ENCODE measurements at regions not wholly inside any gene's neighbourhood (a gene's known extent, or its start where the extent isn't known, plus 50 kb on each side); places are given as distances from the start of the nearest gene placed in this dataset.

DNA sequence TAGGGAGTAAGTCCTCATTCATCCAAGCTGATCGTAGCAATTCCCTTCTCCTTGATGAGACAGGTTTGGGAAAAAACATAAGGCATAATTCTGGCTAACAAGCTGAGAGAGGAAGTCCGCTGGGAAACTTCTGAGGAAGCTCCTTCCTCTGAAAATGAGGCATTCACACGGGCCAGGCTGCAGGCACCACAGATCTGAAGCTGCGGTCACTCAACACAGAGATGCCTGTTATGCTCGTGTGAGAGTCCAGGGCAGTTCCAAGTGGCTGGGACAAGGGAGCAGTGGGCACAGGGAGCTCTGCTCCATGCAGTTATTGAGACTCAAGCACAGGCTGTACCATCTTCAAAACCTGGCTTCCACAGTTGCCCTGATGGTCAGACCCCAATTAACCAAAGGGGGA, 200.9 kb upstream of the ID2 start:
- 65% methylated on average over 5 of the region's 5 CpGs for WGBS
- Histone ChIP-seq H3K4me1 (ENCODE audit: control insufficient read depth in 4 of 4, insufficient read depth in 4 of 4, low read length in 3 of 4) (peaks cover 9 to 27% (median 17%) of the 10 kb centered on the region in 4 donors), H3K9ac (ENCODE audit: low read depth in 1 of 2, low read length in 2 of 2) (no peak overlapping the region), H3K4me3 (ENCODE audit: low read depth in 1 of 3, low read length in 3 of 3) (no peak overlapping the region), H3K36me3 (ENCODE audit: control insufficient read depth in 4 of 4, insufficient read depth in 3 of 4, low read depth in 1 of 4, low read length in 3 of 4) (no peaks in the 10 kb centered on the region), H3K27me3 (ENCODE audit: control insufficient read depth in 4 of 4, insufficient read depth in 4 of 4, low read length in 3 of 4) (no peaks in the 10 kb centered on the region), H3K27ac (ENCODE audit: low read depth in 1 of 2, low read length in 2 of 2) (no peak overlapping the region), H3K9me3 (ENCODE audit: control insufficient read depth in 4 of 4, low read length in 3 of 4) (no peaks in the 10 kb centered on the region)
- TF ChIP-seq, protein P1, sequence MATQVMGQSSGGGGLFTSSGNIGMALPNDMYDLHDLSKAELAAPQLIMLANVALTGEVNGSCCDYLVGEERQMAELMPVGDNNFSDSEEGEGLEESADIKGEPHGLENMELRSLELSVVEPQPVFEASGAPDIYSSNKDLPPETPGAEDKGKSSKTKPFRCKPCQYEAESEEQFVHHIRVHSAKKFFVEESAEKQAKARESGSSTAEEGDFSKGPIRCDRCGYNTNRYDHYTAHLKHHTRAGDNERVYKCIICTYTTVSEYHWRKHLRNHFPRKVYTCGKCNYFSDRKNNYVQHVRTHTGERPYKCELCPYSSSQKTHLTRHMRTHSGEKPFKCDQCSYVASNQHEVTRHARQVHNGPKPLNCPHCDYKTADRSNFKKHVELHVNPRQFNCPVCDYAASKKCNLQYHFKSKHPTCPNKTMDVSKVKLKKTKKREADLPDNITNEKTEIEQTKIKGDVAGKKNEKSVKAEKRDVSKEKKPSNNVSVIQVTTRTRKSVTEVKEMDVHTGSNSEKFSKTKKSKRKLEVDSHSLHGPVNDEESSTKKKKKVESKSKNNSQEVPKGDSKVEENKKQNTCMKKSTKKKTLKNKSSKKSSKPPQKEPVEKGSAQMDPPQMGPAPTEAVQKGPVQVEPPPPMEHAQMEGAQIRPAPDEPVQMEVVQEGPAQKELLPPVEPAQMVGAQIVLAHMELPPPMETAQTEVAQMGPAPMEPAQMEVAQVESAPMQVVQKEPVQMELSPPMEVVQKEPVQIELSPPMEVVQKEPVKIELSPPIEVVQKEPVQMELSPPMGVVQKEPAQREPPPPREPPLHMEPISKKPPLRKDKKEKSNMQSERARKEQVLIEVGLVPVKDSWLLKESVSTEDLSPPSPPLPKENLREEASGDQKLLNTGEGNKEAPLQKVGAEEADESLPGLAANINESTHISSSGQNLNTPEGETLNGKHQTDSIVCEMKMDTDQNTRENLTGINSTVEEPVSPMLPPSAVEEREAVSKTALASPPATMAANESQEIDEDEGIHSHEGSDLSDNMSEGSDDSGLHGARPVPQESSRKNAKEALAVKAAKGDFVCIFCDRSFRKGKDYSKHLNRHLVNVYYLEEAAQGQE (IDR thresholded peaks at IDR 0.05), result no peak
- TF ChIP-seq SP1 (IDR thresholded peaks at IDR 0.05), result no peak
- TF ChIP-seq EGR1 (IDR thresholded peaks at IDR 0.05; ENCODE audit: low read depth in 2 of 2), result no peak
- no peak for TF ChIP-seq GABPA (IDR thresholded peaks at IDR 0.05 in 1 of 2, conservative IDR thresholded peaks at IDR 0.05 in 1 of 2)
- TF ChIP-seq TAF1 (conservative IDR thresholded peaks at IDR 0.05), result no peak
- no peak for TF ChIP-seq RXRA (IDR thresholded peaks at IDR 0.05)
- TF ChIP-seq NR2F2 (IDR thresholded peaks at IDR 0.05), result no peak
- no peak for TF ChIP-seq FOXA1 (IDR thresholded peaks at IDR 0.05)
- TF ChIP-seq RAD21 (IDR thresholded peaks at IDR 0.05), result no peak
- no peak for TF ChIP-seq YY1 (IDR thresholded peaks at IDR 0.05)
- TF ChIP-seq, protein P2, sequence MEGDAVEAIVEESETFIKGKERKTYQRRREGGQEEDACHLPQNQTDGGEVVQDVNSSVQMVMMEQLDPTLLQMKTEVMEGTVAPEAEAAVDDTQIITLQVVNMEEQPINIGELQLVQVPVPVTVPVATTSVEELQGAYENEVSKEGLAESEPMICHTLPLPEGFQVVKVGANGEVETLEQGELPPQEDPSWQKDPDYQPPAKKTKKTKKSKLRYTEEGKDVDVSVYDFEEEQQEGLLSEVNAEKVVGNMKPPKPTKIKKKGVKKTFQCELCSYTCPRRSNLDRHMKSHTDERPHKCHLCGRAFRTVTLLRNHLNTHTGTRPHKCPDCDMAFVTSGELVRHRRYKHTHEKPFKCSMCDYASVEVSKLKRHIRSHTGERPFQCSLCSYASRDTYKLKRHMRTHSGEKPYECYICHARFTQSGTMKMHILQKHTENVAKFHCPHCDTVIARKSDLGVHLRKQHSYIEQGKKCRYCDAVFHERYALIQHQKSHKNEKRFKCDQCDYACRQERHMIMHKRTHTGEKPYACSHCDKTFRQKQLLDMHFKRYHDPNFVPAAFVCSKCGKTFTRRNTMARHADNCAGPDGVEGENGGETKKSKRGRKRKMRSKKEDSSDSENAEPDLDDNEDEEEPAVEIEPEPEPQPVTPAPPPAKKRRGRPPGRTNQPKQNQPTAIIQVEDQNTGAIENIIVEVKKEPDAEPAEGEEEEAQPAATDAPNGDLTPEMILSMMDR (IDR thresholded peaks at IDR 0.05; ENCODE audit: low read depth, low read length, missing input control), result no peak
- no peak for TF ChIP-seq FOXA2 (IDR thresholded peaks at IDR 0.05)
- TF ChIP-seq, protein P3, sequence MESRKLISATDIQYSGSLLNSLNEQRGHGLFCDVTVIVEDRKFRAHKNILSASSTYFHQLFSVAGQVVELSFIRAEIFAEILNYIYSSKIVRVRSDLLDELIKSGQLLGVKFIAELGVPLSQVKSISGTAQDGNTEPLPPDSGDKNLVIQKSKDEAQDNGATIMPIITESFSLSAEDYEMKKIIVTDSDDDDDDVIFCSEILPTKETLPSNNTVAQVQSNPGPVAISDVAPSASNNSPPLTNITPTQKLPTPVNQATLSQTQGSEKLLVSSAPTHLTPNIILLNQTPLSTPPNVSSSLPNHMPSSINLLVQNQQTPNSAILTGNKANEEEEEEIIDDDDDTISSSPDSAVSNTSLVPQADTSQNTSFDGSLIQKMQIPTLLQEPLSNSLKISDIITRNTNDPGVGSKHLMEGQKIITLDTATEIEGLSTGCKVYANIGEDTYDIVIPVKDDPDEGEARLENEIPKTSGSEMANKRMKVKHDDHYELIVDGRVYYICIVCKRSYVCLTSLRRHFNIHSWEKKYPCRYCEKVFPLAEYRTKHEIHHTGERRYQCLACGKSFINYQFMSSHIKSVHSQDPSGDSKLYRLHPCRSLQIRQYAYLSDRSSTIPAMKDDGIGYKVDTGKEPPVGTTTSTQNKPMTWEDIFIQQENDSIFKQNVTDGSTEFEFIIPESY (IDR thresholded peaks at IDR 0.05), result no peak
- no peak for TF ChIP-seq HNF4A (conservative IDR thresholded peaks at IDR 0.05)
- DNase-seq (ENCODE audit: low spot score), result no peak

DNA sequence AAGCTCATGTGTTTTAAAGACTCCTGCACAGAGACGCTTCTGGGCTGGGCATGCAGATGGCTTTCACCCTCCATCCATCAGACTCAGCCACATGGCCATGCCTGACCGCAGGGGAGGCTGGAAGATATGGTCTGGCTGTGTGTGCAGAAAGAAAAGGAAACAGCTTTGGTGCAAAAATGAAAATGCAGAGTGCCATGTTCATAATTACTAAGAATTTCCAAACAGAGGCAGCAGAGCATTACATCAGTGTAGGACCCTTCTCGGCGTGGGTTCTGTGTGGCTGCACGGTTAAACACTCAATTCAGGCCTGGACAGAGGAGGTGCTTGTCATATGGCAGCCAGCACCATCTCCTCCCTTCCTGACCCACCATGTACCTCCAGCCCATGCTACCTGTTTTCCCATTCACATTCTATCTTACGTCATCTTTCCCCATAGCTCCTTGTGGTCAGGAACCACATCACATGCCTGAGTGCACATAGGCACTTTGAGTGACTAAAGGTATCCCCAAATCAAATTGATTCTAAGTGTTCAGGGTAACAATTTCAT, 200.3 kb upstream of the ID2 start:
- TF ChIP-seq, protein P1 (IDR thresholded peaks at IDR 0.05), result no peak
- TF ChIP-seq TAF1 (conservative IDR thresholded peaks at IDR 0.05) (no peak), FOXA2 (IDR thresholded peaks at IDR 0.05) (no peak), RAD21 (IDR thresholded peaks at IDR 0.05) (no peak), JUND (IDR thresholded peaks at IDR 0.05) (no peak), HNF4G (IDR thresholded peaks at IDR 0.05) (no peak), RXRA (IDR thresholded peaks at IDR 0.05) (no peak)
- Histone ChIP-seq H3K27ac (ENCODE audit: low read depth in 1 of 2, low read length in 2 of 2) (no peak overlapping the region), H3K4me1 (ENCODE audit: control insufficient read depth in 4 of 4, insufficient read depth in 4 of 4, low read length in 3 of 4) (peaks cover 9 to 21% (median 13%) of the 10 kb centered on the region in 4 donors), H3K9me3 (ENCODE audit: control insufficient read depth in 4 of 4, low read length in 3 of 4) (no peaks in the 10 kb centered on the region), H3K9ac (ENCODE audit: low read depth in 1 of 2, low read length in 2 of 2) (no peak overlapping the region), H3K36me3 (ENCODE audit: control insufficient read depth in 4 of 4, insufficient read depth in 3 of 4, low read depth in 1 of 4, low read length in 3 of 4) (no peaks in the 10 kb centered on the region), H3K27me3 (ENCODE audit: control insufficient read depth in 4 of 4, insufficient read depth in 4 of 4, low read length in 3 of 4) (no peaks in the 10 kb centered on the region), H3K4me3 (ENCODE audit: low read depth in 1 of 3, low read length in 3 of 3) (no peak overlapping the region)
- DNase-seq (ENCODE audit: low spot score), result no peak
- WGBS, result 81% methylated on average over 6 of the region's 6 CpGs
